K562 (cell line): ENCODE measurements at regions not wholly inside any gene's neighbourhood (a gene's known extent, or its start where the extent isn't known, plus 50 kb on each side); places are given as distances from the start of the nearest gene placed in this dataset.

ENCODE experiments used
- ATAC-seq: fragments of 200-7000 bp; cut with Tn5 transposase; 3 replicates; pipeline ENCODE4 v1.9.1; 2020; ENCODE audit warnings: moderate library complexity
- BruUV-seq: library from RNA; stranded (reverse); fragments of 400-500 nt; replicated peaks from 2 replicates; lab custom pipeline; 2021; lab: Mats Ljungman, UMichigan
- CTCF ChIA-PET: fragments of 300-600 bp; formaldehyde crosslinking; extraction: SDS; loops from one replicate; lab custom pipeline; 2021; ENCODE audit warnings: low intra/inter-chr PET ratio; lab: Yijun Ruan, JAX
- POLR2A ChIA-PET: fragments of 300-600, 350-650 bp; sonication (Branson Sonifier 250); formaldehyde crosslinking; extraction: SDS; loops from one replicate; lab custom pipeline; 2021; ENCODE audit warnings: antibody characterized with exemption, inconsistent platforms; lab: Yijun Ruan, JAX
- DNase-seq, 4 experiments: peaks; one replicate each; pipeline versions ENCODE4 v3.0.0 to v3.0.0-alpha.2; 2011 to 2018; ENCODE audit warnings: low spot score in 3 of 4, mixed read lengths in 3 of 4; ENCODE audit errors: extremely low read depth in 1 of 4
- FAIRE-seq: peaks from 2 replicates; lab custom pipeline; 2011; peaks lifted over from hg19 to GRCh38; lab: Jason Lieb, UNC
- H2AFZ ChIP-seq: 2 replicates; pipeline ENCODE4 v1.6.0; 2011; ENCODE audit warnings: low read depth, low read length, control low read depth, inconsistent platforms
- H3K27ac ChIP-seq: fragments of 200-600 bp; 3 replicates; pipeline ENCODE4 v1.8.0; 2011; ENCODE audit warnings: low read depth, mild to moderate bottlenecking, control low read depth, inconsistent platforms, low read length, moderate library complexity, mixed read lengths; ENCODE audit errors: extremely low read depth
- H3K27me3 ChIP-seq, 2 experiments: fragments of 300-600 bp in 1 of 2; 2 replicates in 1 of 2; 3 replicates in 1 of 2; pipeline versions ENCODE4 v1.6.0 to v1.8.0; 2011; ENCODE audit warnings: inconsistent platforms in 2 of 2, low read length in 2 of 2, mild to moderate bottlenecking in 1 of 2, mixed read lengths in 1 of 2, moderate library complexity in 1 of 2; ENCODE audit not compliant: control insufficient read depth in 2 of 2, insufficient read depth in 2 of 2
- H3K36me3 ChIP-seq: fragments of 300-600 bp; 3 replicates; pipeline ENCODE4 v1.8.0; 2011; ENCODE audit warnings: mild to moderate bottlenecking, low read length, inconsistent platforms; ENCODE audit not compliant: control insufficient read depth, insufficient read depth
- H3K4me1 ChIP-seq, 2 experiments: fragments of 200-600 bp in 1 of 2; replicated peaks in 1 of 2; 2 replicates in 1 of 2; 3 replicates in 1 of 2; pipeline versions ENCODE4 v1.5.1 to v1.8.0; 2011; ENCODE audit warnings: inconsistent platforms in 2 of 2, low read length in 2 of 2, mild to moderate bottlenecking in 1 of 2, mixed read lengths in 1 of 2, moderate library complexity in 1 of 2; ENCODE audit not compliant: control insufficient read depth in 2 of 2, insufficient read depth in 2 of 2
- H3K4me2 ChIP-seq: 2 replicates; pipeline ENCODE4 v1.6.1; 2011; ENCODE audit warnings: low read length, control low read depth, inconsistent platforms, mixed read lengths; ENCODE audit not compliant: insufficient read depth
- H3K4me3 ChIP-seq: fragments of 200-600 bp; sonication (generic), shearing (Covaris generic); 2 replicates; pipeline ENCODE4 v1.5.1; 2016; ENCODE audit warnings: control low read depth, inconsistent platforms
- H3K79me2 ChIP-seq: fragments of 200-600 bp; 3 replicates; pipeline ENCODE4 v1.8.0; 2011; ENCODE audit warnings: low read length, inconsistent platforms; ENCODE audit not compliant: control insufficient read depth, insufficient read depth
- H3K9ac ChIP-seq, 2 experiments: 2 replicates each; pipeline versions ENCODE4 v1.6.0 to v1.6.1; 2011; ENCODE audit warnings: low read depth in 2 of 2, low read length in 2 of 2, control low read depth in 1 of 2, inconsistent platforms in 1 of 2, mild to moderate bottlenecking in 1 of 2, mixed read lengths in 1 of 2; ENCODE audit not compliant: insufficient read depth in 1 of 2
- H3K9me1 ChIP-seq: one replicate; pipeline ENCODE4 v1.6.0; 2011; ENCODE audit warnings: inconsistent platforms, mild to moderate bottlenecking, low read length, moderate library complexity; ENCODE audit not compliant: control insufficient read depth, insufficient read depth
- H3K9me3 ChIP-seq: replicated peaks from 2 replicates; pipeline ENCODE4 v1.5.1; 2011; ENCODE audit warnings: low read depth, low read length, inconsistent platforms; ENCODE audit not compliant: control insufficient read depth, insufficient read depth
- H4K20me1 ChIP-seq: replicated peaks from 2 replicates; pipeline ENCODE4 v1.6.1; 2011; ENCODE audit warnings: low read length, inconsistent platforms, mixed read lengths; ENCODE audit not compliant: control insufficient read depth, insufficient read depth
- CBFA2T2 ChIP-seq: fragments of 450-650 bp; conservative IDR thresholded peaks from 2 replicates; pipeline ENCODE4 v1.6.1; 2017; ENCODE audit warnings: mild to moderate bottlenecking
- ESRRA ChIP-seq: fragments of 450-650 bp; IDR thresholded peaks from 2 replicates; pipeline ENCODE4 v1.6.1; 2014; ENCODE audit warnings: low read depth, mild to moderate bottlenecking, moderate library complexity, borderline replicate concordance
- ILF3 ChIP-seq: fragments of 450-650 bp; IDR thresholded peaks from 2 replicates; pipeline ENCODE4 v1.6.1; 2018; ENCODE audit warnings: antibody characterized with exemption, mild to moderate bottlenecking, moderate library complexity, borderline replicate concordance
- KLF10 ChIP-seq: fragments of 250-450 bp; sonication (Bioruptor Pico); IDR thresholded peaks from 2 replicates; pipeline ENCODE4 v1.6.1; 2021; ENCODE audit warnings: matching md5 sums
- MYC ChIP-seq, 2 experiments: fragments of 250-450 bp in 1 of 2; sonication (Bioruptor Pico) in 1 of 2; IDR thresholded peaks; 2 replicates each; pipeline versions ENCODE4 v1.5.1 to v1.6.1; 2012 to 2021; ENCODE audit warnings: low read depth in 2 of 2, borderline replicate concordance in 1 of 2, improper control_type of control experiment in 1 of 2, low read length in 1 of 2, mild to moderate bottlenecking in 1 of 2, moderate library complexity in 1 of 2
- NFIX ChIP-seq: fragments of 250-450 bp; sonication (Bioruptor Pico); IDR thresholded peaks from 2 replicates; pipeline ENCODE4 v1.4.0; 2020; ENCODE audit warnings: low read depth, mild to moderate bottlenecking, moderate library complexity
- NFXL1 ChIP-seq: fragments of 450-650 bp; formaldehyde crosslinking; IDR thresholded peaks from 2 replicates; pipeline ENCODE4 v1.4.0; 2021; ENCODE audit warnings: mild to moderate bottlenecking
- PTBP1 ChIP-seq: fragments of 200-400 bp; formaldehyde crosslinking; IDR thresholded peaks from 2 replicates; pipeline ENCODE4 v1.6.1; 2017; ENCODE audit warnings: low read depth, low read length
- SNAPC5 ChIP-seq: fragments of 250-450 bp; sonication (Bioruptor Pico); IDR thresholded peaks from 2 replicates; pipeline ENCODE4 v1.8.0; 2021; ENCODE audit warnings: moderate library complexity, mild to moderate bottlenecking, inconsistent platforms
- SUPT5H ChIP-seq: fragments of 450-650 bp; IDR thresholded peaks from 2 replicates; pipeline ENCODE4 v1.6.1; 2016
- TAF1 ChIP-seq: IDR thresholded peaks from 2 replicates; pipeline ENCODE4 v1.6.1; 2011; ENCODE audit warnings: mild to moderate bottlenecking, low read length, moderate library complexity; ENCODE audit not compliant: insufficient read depth, control insufficient read depth, severe bottlenecking; ENCODE audit errors: extremely low read depth
- XRCC3 ChIP-seq: fragments of 450-650 bp; IDR thresholded peaks from 2 replicates; pipeline ENCODE4 v1.6.1; 2017; ENCODE audit warnings: mild to moderate bottlenecking, moderate library complexity
- ZNF639 ChIP-seq, 2 experiments: fragments of 200-800 bp in 1 of 2; sonication (Bioruptor generic) in 1 of 2; sonication (generic) in 1 of 2; formaldehyde crosslinking in 1 of 2; IDR thresholded peaks in 1 of 2; conservative IDR thresholded peaks in 1 of 2; 2 replicates each; pipeline versions ENCODE4 v1.5.0 to v1.6.1; 2016 to 2020; ENCODE audit warnings: missing compliant biosample characterization in 1 of 2, missing genetic modification characterization in 1 of 2, missing genetic modification reagents in 1 of 2
- WGBS: fragments of 100-300 bp; shearing (Covaris generic); methylation state at CpG from one replicate; pipeline ENCODE4 v1.1.6; 2016; ENCODE audit warnings: low coverage, mixed read lengths; ENCODE audit not compliant: insufficient coverage; ENCODE audit errors: missing lambda C conversion rate; 5-methylcytosine and 5-hydroxymethylcytosine counted together
- in situ Hi-C: fragments of 300-500 bp; cut with MboI; formaldehyde crosslinking; loops from 4 replicates; pipeline ENCODE4 v1.15.0; 2018; ENCODE audit warnings: inconsistent platforms, mixed read lengths
- intact Hi-C: fragments of 100-400 bp; cut with micrococcal nuclease; formaldehyde crosslinking; loops from 2 replicates; pipeline ENCODE4 v1.14.2; 2022
- TF ChIP-seq, protein P1 (sequence below): sonication (generic); formaldehyde crosslinking; IDR thresholded peaks from 2 replicates; pipeline ENCODE4 v1.5.0; 2020; ENCODE audit warnings: missing genetic modification reagents
- TF ChIP-seq, protein P2 (sequence below): sonication (generic); IDR thresholded peaks from 2 replicates; pipeline ENCODE4 v1.6.1; 2016
- TF ChIP-seq, protein P3 (sequence below): sonication (generic); formaldehyde crosslinking; IDR thresholded peaks from 2 replicates; pipeline ENCODE4 v1.8.1; 2023; ENCODE audit warnings: mild to moderate bottlenecking, missing genetic modification reagents

DNA sequence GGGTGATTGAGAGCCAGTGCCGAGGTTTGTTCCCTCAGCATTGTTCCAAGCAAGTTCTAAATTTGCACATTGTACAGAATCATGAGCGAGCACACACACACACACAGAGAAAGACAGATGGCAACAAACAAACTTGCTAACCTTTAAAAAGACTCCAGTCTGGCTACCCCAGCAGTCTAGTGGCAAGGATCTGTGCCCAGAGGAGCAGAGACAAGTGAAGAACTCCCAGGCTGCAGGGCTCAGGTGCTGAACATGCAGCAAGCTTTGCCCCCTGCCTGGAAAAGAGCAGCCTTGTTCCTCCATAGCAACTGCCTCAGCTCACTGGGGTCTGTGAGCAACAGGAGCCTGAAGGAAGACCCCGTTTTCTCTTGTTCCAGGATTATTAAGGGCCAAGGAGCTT lies 169.2 kb upstream of the CCDC68 start (continued):
- TF ChIP-seq ZNF639 (CRISPR knock-in tag; conservative IDR thresholded peaks at IDR 0.05 in 1 of 2, IDR thresholded peaks at IDR 0.05 in 1 of 2) = no peak
- no peak for TF ChIP-seq ILF3
- no peak for TF ChIP-seq PTBP1
- no peak for TF ChIP-seq KLF10

DNA sequence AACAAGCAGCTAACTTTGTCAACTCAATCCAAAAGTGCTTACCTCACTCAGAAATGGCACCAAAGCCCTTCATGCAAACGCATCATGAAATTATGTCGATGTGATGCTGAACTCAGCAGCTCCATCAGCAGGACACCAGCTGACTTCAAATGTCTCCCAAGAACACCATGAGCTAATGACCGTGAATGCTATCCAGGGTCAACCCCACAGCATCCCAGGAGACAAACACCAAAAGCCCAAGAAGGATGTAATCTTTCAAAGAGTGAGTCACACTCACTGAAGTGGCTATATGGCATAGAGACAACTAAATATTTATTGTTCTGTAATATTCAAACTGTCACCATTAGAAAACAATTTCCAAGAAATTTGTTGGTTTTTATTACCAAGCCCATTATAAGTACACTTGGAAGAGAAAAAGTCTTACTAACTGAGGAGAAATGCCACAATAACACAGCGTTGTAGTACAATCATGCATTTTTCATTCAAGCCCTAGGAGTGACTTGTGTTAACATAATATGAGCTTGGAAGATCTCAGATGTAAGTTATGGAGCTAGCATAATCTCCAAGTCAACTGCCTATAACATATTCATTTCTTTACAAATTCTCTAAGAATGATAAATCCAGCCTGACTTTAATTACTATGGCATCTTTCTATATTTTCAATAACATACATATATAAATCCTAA lies 165.0 kb upstream of the CCDC68 start:
- Histone ChIP-seq H4K20me1 (no peaks in the 10 kb centered on the region), H3K4me1 (peaks cover 0 to under 1% of the 10 kb centered on the region in 2 experiments; a peak in 1 of 5 replicates), H3K79me2 (no peaks in the 10 kb centered on the region), H3K9me3 (peaks cover 4% of the 10 kb centered on the region), H3K4me2 (no peak overlapping the region), H2AFZ (no peak overlapping the region), H3K27me3 (no peaks in the 10 kb centered on the region), H3K9me1 (no peaks in the 10 kb centered on the region), H3K9ac (no peak overlapping the region), H3K4me3 (no peak overlapping the region), H3K27ac (no peak overlapping the region), H3K36me3 (no peaks in the 10 kb centered on the region)
- FAIRE-seq = no peak
- intact Hi-C loops = no loop called here
- 7% methylated on average over 4 of the region's 4 CpGs for WGBS
- POLR2A ChIA-PET = no interaction called here
- CTCF ChIA-PET = no interaction called here
- no peak for DNase-seq
- no TSS peak for BruUV-seq
- ATAC-seq = no peak
- in situ Hi-C loops = no loop called here
- TF ChIP-seq NFXL1 (CRISPR knock-in tag) (no peak), SUPT5H (no peak), MYC (IDR thresholded peaks at IDR 0.05; ENCODE audit: low read depth, low read length) (no peak), MYC (CRISPR knock-in tag; IDR thresholded peaks at IDR 0.05; ENCODE audit: borderline replicate concordance, low read depth) (no peak), TAF1 (no peak), SNAPC5 (no peak), CBFA2T2 (no peak), NFIX (CRISPR knock-in tag) (no peak), ESRRA (no peak), XRCC3 (no peak)
- TF ChIP-seq, protein P1, sequence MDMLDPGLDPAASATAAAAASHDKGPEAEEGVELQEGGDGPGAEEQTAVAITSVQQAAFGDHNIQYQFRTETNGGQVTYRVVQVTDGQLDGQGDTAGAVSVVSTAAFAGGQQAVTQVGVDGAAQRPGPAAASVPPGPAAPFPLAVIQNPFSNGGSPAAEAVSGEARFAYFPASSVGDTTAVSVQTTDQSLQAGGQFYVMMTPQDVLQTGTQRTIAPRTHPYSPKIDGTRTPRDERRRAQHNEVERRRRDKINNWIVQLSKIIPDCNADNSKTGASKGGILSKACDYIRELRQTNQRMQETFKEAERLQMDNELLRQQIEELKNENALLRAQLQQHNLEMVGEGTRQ (CRISPR knock-in tag) = no peak
- TF ChIP-seq, protein P2, sequence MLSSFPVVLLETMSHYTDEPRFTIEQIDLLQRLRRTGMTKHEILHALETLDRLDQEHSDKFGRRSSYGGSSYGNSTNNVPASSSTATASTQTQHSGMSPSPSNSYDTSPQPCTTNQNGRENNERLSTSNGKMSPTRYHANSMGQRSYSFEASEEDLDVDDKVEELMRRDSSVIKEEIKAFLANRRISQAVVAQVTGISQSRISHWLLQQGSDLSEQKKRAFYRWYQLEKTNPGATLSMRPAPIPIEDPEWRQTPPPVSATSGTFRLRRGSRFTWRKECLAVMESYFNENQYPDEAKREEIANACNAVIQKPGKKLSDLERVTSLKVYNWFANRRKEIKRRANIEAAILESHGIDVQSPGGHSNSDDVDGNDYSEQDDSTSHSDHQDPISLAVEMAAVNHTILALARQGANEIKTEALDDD = no peak
- TF ChIP-seq, protein P3, sequence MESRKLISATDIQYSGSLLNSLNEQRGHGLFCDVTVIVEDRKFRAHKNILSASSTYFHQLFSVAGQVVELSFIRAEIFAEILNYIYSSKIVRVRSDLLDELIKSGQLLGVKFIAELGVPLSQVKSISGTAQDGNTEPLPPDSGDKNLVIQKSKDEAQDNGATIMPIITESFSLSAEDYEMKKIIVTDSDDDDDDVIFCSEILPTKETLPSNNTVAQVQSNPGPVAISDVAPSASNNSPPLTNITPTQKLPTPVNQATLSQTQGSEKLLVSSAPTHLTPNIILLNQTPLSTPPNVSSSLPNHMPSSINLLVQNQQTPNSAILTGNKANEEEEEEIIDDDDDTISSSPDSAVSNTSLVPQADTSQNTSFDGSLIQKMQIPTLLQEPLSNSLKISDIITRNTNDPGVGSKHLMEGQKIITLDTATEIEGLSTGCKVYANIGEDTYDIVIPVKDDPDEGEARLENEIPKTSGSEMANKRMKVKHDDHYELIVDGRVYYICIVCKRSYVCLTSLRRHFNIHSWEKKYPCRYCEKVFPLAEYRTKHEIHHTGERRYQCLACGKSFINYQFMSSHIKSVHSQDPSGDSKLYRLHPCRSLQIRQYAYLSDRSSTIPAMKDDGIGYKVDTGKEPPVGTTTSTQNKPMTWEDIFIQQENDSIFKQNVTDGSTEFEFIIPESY (CRISPR knock-in tag) = no peak
